GM23338 (cell line): ENCODE measurements at regions not wholly inside any gene's neighbourhood (a gene's known extent, or its start where the extent isn't known, plus 50 kb on each side); places are given as distances from the start of the nearest gene placed in this dataset.

Source experiments
- ATAC-seq: fragments of 200-7000 bp; cut with Tn5 transposase; 3 replicates; pipeline ENCODE4 v1.9.1; 2020
- DNase-seq: peaks from one replicate; pipeline ENCODE4 v3.0.0-alpha.2; 2015; ENCODE audit warnings: low spot score
- H2AFZ ChIP-seq: fragments of 200-600 bp; sonication (generic); 2 replicates; pipeline ENCODE4 v1.8.0; 2016; ENCODE audit warnings: antibody characterized with exemption, mild to moderate bottlenecking, moderate library complexity
- H3F3A ChIP-seq: fragments of 200-600 bp; sonication (generic); replicated peaks from 2 replicates; pipeline ENCODE4 v1.8.0; 2017; ENCODE audit warnings: antibody characterized with exemption, mixed run types, low read depth
- H3K27ac ChIP-seq: fragments of 200-600 bp; sonication (generic); 2 replicates; pipeline ENCODE4 v1.6.1; 2016; ENCODE audit warnings: low read depth
- H3K27me3 ChIP-seq: fragments of 200-600 bp; sonication (generic); 2 replicates; pipeline ENCODE4 v1.8.0; 2016; ENCODE audit warnings: mild to moderate bottlenecking, mixed run types, moderate library complexity; ENCODE audit not compliant: insufficient read depth
- H3K36me3 ChIP-seq: fragments of 200-600 bp; sonication (generic); 2 replicates; pipeline ENCODE4 v1.8.0; 2016; ENCODE audit warnings: mild to moderate bottlenecking; ENCODE audit not compliant: insufficient read depth
- H3K4me1 ChIP-seq: fragments of 200-600 bp; sonication (generic); 2 replicates; pipeline ENCODE4 v1.8.0; 2016; ENCODE audit warnings: mild to moderate bottlenecking, moderate library complexity; ENCODE audit not compliant: insufficient read depth
- H3K4me2 ChIP-seq: fragments of 200-600 bp; sonication (generic); 2 replicates; pipeline ENCODE4 v1.7.1; 2017; ENCODE audit warnings: mixed run types
- H3K4me3 ChIP-seq: fragments of 200-600 bp; sonication (generic); 2 replicates; pipeline ENCODE4 v1.6.1; 2016; ENCODE audit warnings: mixed run types
- H3K79me2 ChIP-seq: fragments of 200-600 bp; sonication (generic); replicated peaks from 2 replicates; pipeline ENCODE4 v1.8.0; 2017; ENCODE audit warnings: mild to moderate bottlenecking; ENCODE audit not compliant: insufficient read depth
- H3K9me2 ChIP-seq: fragments of 200-600 bp; sonication (generic); 2 replicates; pipeline ENCODE4 v1.8.0; 2017; ENCODE audit not compliant: insufficient read depth
- H4K20me1 ChIP-seq: fragments of 200-600 bp; sonication (generic); replicated peaks from 2 replicates; pipeline ENCODE4 v1.8.0; 2017; ENCODE audit warnings: mild to moderate bottlenecking; ENCODE audit not compliant: insufficient read depth
- H3K27ac Mint-ChIP-seq: 2 replicates; pipeline ENCODE4 v1.8.0; 2020; ENCODE audit warnings: inconsistent platforms, mild to moderate bottlenecking, moderate library complexity, mixed read lengths
- H3K27me3 Mint-ChIP-seq: 3 replicates; pipeline ENCODE4 v1.8.0; 2022; ENCODE audit warnings: low read depth, mild to moderate bottlenecking, moderate library complexity, mixed read lengths, inconsistent platforms; ENCODE audit not compliant: insufficient read depth, poor library complexity
- H3K36me3 Mint-ChIP-seq: 3 replicates; pipeline ENCODE4 v1.8.0; 2021; ENCODE audit warnings: low read depth, mild to moderate bottlenecking, inconsistent platforms, moderate library complexity, mixed read lengths
- H3K4me1 Mint-ChIP-seq: 3 replicates; pipeline ENCODE4 v1.8.0; 2020; ENCODE audit warnings: mild to moderate bottlenecking, inconsistent platforms, mixed read lengths
- H3K4me3 Mint-ChIP-seq: 3 replicates; pipeline ENCODE4 v1.8.0; 2021; ENCODE audit warnings: moderate library complexity, mild to moderate bottlenecking, inconsistent platforms, mixed read lengths
- H3K9me3 Mint-ChIP-seq: 3 replicates; pipeline ENCODE4 v1.8.0; 2020; ENCODE audit warnings: moderate library complexity, mild to moderate bottlenecking, inconsistent platforms, mixed read lengths
- CREB1 ChIP-seq: fragments of 250-450 bp; sonication (Bioruptor Pico); IDR thresholded peaks from 2 replicates; pipeline ENCODE4 v1.5.0; 2020; ENCODE audit warnings: low read depth, mild to moderate bottlenecking, moderate library complexity
- EZH2 ChIP-seq: fragments of 200-600 bp; sonication (generic); IDR thresholded peaks from one replicate; pipeline ENCODE4 v1.8.0; 2017; ENCODE audit warnings: antibody characterized with exemption, mild to moderate bottlenecking, low read depth; ENCODE audit not compliant: unreplicated experiment
- EZH2phosphoT487 ChIP-seq: fragments of 200-600 bp; sonication (generic); IDR thresholded peaks from one replicate; pipeline ENCODE4 v1.8.1; 2018; ENCODE audit warnings: antibody characterized with exemption; ENCODE audit not compliant: unreplicated experiment
- JUNB ChIP-seq: IDR thresholded peaks from one replicate; pipeline ENCODE4 v1.6.1; 2016; ENCODE audit warnings: antibody characterized with exemption; ENCODE audit not compliant: unreplicated experiment
- POLR2AphosphoS5 ChIP-seq: IDR thresholded peaks from 2 replicates; pipeline ENCODE4 v1.6.1; 2016; ENCODE audit warnings: antibody characterized with exemption, low read depth
- ZNF114 ChIP-seq: fragments of 250-450 bp; sonication (Bioruptor Pico); IDR thresholded peaks from 2 replicates; pipeline ENCODE4 v1.5.0; 2020; ENCODE audit warnings: mild to moderate bottlenecking, moderate library complexity
- ZNF331 ChIP-seq: fragments of 250-450 bp; sonication (Bioruptor Pico); IDR thresholded peaks from 2 replicates; pipeline ENCODE4 v1.5.0; 2020; ENCODE audit warnings: low read depth, mild to moderate bottlenecking, moderate library complexity
- TF ChIP-seq, protein P1 (sequence below): fragments of 250-450 bp; sonication (Bioruptor Pico); IDR thresholded peaks from 2 replicates; pipeline ENCODE4 v1.5.0; 2020; ENCODE audit warnings: mild to moderate bottlenecking, moderate library complexity

DNA sequence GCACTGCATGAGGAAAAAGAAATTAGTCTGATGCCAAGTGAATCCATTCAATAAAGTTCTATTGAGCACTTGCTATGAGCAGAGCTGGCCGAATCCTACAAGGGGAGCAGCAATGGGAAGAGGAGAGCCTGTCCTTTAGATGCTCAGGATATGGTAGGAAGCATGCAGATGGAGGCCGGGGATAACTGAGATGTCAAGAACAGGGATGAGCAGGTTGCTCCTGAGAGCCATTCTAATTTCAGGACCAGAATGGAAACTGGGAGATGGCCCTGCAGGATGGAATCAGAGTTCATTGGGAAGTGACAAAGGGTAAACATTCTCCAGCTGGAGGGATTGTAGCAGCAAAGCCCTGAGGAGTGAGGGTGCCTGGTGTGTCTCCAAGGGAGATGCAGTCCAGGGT lies 88.0 kb downstream of the CBLN1 start:
- no peak overlapping the region for H3K27ac Mint-ChIP-seq
- Histone ChIP-seq H3K4me1 (no peaks in the 10 kb centered on the region), H3K9me2 (peaks cover 3% of the 10 kb centered on the region; the same call in 1 of the 2 replicates), H3K4me3 (no peak overlapping the region), H3K36me3 (no peaks in the 10 kb centered on the region), H2AFZ (no peak overlapping the region), H3K27ac (no peak overlapping the region), H3K4me2 (no peak overlapping the region), H3F3A (no peaks in the 10 kb centered on the region), H3K27me3 (no peaks in the 10 kb centered on the region), H3K79me2 (no peaks in the 10 kb centered on the region), H4K20me1 (no peaks in the 10 kb centered on the region)
- H3K36me3 Mint-ChIP-seq = no peaks in the 10 kb centered on the region
- no peaks in the 10 kb centered on the region; the same call in 2 of the 3 replicates for H3K9me3 Mint-ChIP-seq
- H3K27me3 Mint-ChIP-seq = peaks cover 4% of the 10 kb centered on the region
- no peak overlapping the region for H3K4me3 Mint-ChIP-seq
- 0 out of 3 replicates have a peak, but pooled peaks cover 6% of the 10 kb centered on the region for H3K4me1 Mint-ChIP-seq
- ATAC-seq = no peak
- TF ChIP-seq ZNF331 (CRISPR knock-in tag) = no peak
- no peak for TF ChIP-seq EZH2phosphoT487
- TF ChIP-seq EZH2 = no peak
- no peak for TF ChIP-seq CREB1
- no peak for DNase-seq

DNA sequence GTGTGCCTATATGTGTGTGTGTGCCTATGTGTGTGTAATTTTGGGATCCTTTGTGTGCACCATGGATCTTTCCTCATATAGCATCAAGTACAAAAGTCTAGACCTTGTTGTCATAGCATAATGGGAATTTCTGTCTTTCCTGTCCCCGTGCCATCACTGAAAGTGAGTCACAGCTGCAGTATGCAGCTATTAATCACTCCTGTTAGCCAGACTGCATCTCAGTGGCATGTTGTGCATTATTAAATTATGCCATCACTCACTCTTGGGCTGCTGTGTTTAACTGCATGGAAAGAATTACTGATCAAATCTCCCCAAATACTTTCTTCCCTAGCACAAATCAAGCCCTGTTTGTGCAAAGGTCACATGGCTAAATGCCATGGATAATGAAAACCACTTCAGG lies 92.4 kb downstream of the CBLN1 start:
- H3K79me2 ChIP-seq = no peaks in the 10 kb centered on the region
- no peaks in the 10 kb centered on the region for H4K20me1 ChIP-seq
- no peaks in the 10 kb centered on the region for H3K9me2 ChIP-seq
- no peak overlapping the region for H3K4me3 ChIP-seq
- H3K27me3 ChIP-seq = no peaks in the 10 kb centered on the region
- H2AFZ ChIP-seq = no peak overlapping the region
- no peak for ATAC-seq
- peaks cover 4% of the 10 kb centered on the region for H3K27me3 Mint-ChIP-seq
- H3K27ac Mint-ChIP-seq = no peak overlapping the region
- H3K36me3 ChIP-seq = no peaks in the 10 kb centered on the region
- H3K36me3 Mint-ChIP-seq = no peaks in the 10 kb centered on the region
- DNase-seq = no peak
- H3K4me3 Mint-ChIP-seq = no peak overlapping the region
- H3K9me3 Mint-ChIP-seq = no peaks in the 10 kb centered on the region; the same call in 2 of the 3 replicates
- no peaks in the 10 kb centered on the region for H3K4me1 Mint-ChIP-seq
- no peaks in the 10 kb centered on the region for H3F3A ChIP-seq
- H3K27ac ChIP-seq = no peak overlapping the region
- TF ChIP-seq POLR2AphosphoS5 (no peak), EZH2 (no peak), ZNF114 (CRISPR knock-in tag) (no peak), JUNB (no peak), CREB1 (no peak)
- TF ChIP-seq, protein P1, sequence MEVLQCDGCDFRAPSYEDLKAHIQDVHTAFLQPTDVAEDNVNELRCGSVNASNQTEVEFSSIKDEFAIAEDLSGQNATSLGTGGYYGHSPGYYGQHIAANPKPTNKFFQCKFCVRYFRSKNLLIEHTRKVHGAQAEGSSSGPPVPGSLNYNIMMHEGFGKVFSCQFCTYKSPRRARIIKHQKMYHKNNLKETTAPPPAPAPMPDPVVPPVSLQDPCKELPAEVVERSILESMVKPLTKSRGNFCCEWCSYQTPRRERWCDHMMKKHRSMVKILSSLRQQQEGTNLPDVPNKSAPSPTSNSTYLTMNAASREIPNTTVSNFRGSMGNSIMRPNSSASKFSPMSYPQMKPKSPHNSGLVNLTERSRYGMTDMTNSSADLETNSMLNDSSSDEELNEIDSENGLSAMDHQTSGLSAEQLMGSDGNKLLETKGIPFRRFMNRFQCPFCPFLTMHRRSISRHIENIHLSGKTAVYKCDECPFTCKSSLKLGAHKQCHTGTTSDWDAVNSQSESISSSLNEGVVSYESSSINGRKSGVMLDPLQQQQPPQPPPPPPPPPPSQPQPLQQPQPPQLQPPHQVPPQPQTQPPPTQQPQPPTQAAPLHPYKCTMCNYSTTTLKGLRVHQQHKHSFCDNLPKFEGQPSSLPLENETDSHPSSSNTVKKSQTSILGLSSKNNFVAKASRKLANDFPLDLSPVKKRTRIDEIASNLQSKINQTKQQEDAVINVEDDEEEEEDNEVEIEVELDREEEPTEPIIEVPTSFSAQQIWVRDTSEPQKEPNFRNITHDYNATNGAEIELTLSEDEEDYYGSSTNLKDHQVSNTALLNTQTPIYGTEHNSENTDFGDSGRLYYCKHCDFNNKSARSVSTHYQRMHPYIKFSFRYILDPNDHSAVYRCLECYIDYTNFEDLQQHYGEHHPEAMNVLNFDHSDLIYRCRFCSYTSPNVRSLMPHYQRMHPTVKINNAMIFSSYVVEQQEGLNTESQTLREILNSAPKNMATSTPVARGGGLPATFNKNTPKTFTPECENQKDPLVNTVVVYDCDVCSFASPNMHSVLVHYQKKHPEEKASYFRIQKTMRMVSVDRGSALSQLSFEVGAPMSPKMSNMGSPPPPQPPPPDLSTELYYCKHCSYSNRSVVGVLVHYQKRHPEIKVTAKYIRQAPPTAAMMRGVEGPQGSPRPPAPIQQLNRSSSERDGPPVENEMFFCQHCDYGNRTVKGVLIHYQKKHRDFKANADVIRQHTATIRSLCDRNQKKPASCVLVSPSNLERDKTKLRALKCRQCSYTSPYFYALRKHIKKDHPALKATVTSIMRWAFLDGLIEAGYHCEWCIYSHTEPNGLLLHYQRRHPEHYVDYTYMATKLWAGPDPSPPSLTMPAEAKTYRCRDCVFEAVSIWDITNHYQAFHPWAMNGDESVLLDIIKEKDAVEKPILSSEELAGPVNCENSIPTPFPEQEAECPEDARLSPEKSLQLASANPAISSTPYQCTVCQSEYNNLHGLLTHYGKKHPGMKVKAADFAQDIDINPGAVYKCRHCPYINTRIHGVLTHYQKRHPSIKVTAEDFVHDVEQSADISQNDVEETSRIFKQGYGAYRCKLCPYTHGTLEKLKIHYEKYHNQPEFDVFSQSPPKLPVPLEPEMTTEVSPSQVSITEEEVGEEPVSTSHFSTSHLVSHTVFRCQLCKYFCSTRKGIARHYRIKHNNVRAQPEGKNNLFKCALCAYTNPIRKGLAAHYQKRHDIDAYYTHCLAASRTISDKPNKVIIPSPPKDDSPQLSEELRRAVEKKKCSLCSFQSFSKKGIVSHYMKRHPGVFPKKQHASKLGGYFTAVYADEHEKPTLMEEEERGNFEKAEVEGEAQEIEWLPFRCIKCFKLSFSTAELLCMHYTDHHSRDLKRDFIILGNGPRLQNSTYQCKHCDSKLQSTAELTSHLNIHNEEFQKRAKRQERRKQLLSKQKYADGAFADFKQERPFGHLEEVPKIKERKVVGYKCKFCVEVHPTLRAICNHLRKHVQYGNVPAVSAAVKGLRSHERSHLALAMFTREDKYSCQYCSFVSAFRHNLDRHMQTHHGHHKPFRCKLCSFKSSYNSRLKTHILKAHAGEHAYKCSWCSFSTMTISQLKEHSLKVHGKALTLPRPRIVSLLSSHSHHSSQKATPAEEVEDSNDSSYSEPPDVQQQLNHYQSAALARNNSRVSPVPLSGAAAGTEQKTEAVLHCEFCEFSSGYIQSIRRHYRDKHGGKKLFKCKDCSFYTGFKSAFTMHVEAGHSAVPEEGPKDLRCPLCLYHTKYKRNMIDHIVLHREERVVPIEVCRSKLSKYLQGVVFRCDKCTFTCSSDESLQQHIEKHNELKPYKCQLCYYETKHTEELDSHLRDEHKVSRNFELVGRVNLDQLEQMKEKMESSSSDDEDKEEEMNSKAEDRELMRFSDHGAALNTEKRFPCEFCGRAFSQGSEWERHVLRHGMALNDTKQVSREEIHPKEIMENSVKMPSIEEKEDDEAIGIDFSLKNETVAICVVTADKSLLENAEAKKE (CRISPR knock-in tag) = no peak
- H3K4me2 ChIP-seq = no peak overlapping the region
- no peaks in the 10 kb centered on the region for H3K4me1 ChIP-seq
